ENCODE measurements at regions not wholly inside any gene's neighbourhood (a gene's known extent, or its start where the extent isn't known, plus 50 kb on each side); places are given as distances from the start of the nearest gene placed in this dataset.

DNA sequence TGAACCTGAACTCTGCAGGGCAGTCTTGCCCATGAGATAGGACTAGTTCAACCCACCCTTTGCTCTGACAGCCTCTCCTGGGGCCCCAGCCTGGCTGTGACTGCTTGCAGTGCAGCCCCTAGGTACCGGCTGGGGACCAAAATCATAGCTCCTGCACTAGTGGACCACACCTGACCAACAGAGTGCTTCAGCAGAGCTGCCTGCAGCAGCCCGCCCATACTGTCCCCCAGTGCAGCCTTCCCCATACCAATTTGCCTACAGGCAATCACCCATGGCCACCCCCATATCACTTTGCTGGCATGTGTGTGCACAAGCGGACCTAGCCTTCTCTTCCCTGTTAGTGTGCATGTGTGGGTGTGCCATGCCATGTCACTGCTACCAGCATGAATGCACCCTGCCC, 347.6 kb upstream of the MPDZ start:
- TF ChIP-seq, protein P1, sequence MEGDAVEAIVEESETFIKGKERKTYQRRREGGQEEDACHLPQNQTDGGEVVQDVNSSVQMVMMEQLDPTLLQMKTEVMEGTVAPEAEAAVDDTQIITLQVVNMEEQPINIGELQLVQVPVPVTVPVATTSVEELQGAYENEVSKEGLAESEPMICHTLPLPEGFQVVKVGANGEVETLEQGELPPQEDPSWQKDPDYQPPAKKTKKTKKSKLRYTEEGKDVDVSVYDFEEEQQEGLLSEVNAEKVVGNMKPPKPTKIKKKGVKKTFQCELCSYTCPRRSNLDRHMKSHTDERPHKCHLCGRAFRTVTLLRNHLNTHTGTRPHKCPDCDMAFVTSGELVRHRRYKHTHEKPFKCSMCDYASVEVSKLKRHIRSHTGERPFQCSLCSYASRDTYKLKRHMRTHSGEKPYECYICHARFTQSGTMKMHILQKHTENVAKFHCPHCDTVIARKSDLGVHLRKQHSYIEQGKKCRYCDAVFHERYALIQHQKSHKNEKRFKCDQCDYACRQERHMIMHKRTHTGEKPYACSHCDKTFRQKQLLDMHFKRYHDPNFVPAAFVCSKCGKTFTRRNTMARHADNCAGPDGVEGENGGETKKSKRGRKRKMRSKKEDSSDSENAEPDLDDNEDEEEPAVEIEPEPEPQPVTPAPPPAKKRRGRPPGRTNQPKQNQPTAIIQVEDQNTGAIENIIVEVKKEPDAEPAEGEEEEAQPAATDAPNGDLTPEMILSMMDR (optimal IDR thresholded peaks at IDR 0.05 in 1 of 3, IDR thresholded peaks at IDR 0.05 in 1 of 3, conservative IDR thresholded peaks at IDR 0.05 in 1 of 3; ENCODE audit: extremely low read depth in 1 of 3, insufficient read depth in 2 of 3, low read length in 3 of 3): no peak
- no peak for TF ChIP-seq EZH2 (IDR thresholded peaks at IDR 0.05; ENCODE audit: low read length)

Measured in keratinocyte (primary cell).